ENCODE measurements at regions not wholly inside any gene's neighbourhood (a gene's known extent, or its start where the extent isn't known, plus 50 kb on each side); places are given as distances from the start of the nearest gene placed in this dataset.

DNA sequence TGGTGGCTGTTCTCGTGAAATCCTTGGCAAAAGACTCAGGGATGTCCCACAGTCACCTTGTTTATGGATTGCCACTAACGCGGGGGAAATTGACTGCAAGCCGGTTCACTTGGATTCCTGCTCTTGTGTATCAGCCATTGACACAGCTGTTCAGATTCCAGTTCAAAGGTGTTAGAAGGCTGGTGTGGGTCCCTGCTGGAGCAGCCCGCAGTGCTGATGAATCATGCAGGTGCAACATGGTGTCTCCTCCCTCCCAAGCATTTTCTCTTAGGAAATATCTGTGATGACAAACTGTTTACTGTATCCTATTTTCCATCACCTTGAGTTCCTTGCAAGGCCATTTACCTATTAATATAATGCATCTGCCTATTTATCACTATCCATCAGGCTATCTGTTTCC is 170.1 kb downstream of the GATA3 start:
- intact Hi-C loops (cut with DNase I), result no loop called here
- no peak for DNase-seq (ENCODE audit: low spot score)

GRCh38 chr10:8225187-8225586 is 170.7 kb downstream of the GATA3 start:
- no peak for DNase-seq (ENCODE audit: low spot score)
- intact Hi-C loops (cut with DNase I), result no loop called here

GRCh38 chr10:8227246-8227645 is 172.8 kb downstream of the GATA3 start:
- intact Hi-C loops (cut with DNase I), result no loop called here
- DNase-seq (ENCODE audit: low spot score), result no peak

- DNase-seq (ENCODE audit: low spot score), result no peak
- intact Hi-C loops (cut with DNase I), result no loop called here
These were observed 174.7 kb downstream of the GATA3 start for GRCh38 chr10:8229153-8229552.

- intact Hi-C loops (cut with DNase I), result no loop called here
- no peak for DNase-seq (ENCODE audit: low spot score)
These were observed 176.4 kb downstream of the GATA3 start for GRCh38 chr10:8230902-8231301.

- intact Hi-C loops (cut with DNase I), result no loop called here
- DNase-seq (ENCODE audit: low spot score), result no peak
These were observed 178.6 kb downstream of the GATA3 start for GRCh38 chr10:8233049-8233448.

DNA sequence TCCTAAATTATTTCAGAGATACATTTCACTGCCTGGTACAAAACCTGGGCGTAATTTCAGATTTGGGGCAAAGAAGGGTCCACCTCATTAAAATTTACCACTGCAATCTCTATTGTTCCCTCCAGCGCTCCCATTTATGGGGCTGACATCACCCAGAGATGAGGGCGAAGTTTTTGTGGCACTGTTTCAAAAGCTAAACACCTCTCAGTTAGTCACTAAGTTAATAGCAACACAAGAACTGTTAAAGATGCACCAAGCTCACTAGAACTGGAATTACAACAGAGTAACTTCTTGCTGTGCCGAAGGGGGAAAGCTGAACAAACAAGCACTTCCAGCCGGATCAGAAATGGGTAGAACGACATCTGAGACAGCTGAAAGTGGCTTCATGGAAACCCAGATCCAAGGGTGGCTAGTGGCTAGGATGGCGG is 179.4 kb downstream of the GATA3 start:
- DNase-seq (ENCODE audit: low spot score), result no peak
- intact Hi-C loops (cut with DNase I), result no loop called here

- no peak for DNase-seq (ENCODE audit: low spot score)
- intact Hi-C loops (cut with DNase I), result no loop called here
These were observed 181.0 kb downstream of the GATA3 start for GRCh38 chr10:8235253-8236027.

DNA sequence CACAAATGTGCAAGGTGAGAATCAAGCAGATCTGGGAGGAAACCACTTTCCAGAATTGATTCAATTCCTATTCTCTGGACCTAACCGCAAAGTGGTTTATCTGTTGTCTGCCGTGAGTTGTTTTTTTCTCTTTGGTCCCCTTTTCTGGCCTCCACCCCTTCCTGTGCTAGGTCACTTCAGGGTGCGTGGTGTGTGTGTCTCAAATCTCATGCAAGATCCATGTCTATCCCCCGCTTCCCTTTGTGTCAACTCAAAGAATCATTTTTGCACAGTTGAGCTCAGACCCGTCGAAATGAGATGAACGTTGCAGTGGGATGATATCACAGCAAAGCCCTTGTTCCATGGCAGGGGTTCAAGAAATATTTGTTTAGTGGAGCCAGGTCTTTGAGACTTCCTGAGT is 184.5 kb downstream of the GATA3 start:
- intact Hi-C loops (cut with DNase I), result no loop called here
- no peak for DNase-seq (ENCODE audit: low spot score)

DNA sequence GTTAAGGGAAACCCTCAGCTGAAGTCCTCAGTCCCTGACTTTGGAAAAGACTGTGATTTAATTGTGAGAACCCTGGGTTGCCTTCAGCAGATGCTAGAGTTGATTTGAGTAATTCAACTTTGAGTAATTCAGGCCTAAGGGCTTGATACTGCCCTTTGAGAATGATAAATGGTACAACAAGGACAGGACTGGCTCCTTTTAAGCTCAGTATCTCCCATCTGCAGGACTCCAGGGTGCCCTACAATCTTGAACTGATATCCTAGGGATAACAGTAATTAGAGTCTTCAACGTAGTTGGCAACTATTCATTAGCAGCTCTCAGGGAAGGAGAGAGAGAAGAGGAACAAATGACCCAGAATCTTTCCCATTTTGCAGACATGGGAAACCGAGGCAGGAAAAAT is 186.4 kb downstream of the GATA3 start:
- intact Hi-C loops (cut with DNase I), result no loop called here
- no peak for DNase-seq (ENCODE audit: low spot score)

DNA sequence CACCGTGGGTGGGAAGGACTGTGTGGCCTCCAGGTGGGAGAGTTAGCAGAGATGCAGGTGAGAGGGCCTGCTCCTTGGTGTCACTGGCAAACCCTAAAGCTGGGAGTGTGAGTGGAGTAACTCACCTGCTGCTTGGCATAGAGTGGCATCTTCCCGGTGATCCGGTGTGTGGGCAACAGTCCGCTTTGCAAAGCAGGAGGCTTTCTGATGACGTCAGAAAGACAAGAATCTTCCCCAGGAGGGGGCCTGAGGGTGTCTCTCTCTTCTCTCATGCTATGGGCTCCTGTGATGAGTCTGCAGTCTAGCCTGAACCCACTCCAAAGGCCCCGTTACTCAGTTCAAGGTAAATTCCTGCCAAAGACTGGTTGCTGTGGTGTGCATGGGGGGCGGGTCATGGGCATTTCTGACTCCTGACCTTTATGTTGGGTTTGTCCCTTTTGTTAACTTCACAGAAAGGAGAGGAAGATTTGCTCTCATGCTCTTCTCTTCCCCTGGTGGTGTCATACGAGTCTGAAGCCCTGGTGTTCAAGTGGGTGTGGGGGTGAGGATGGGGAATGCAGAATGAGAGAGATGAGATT is 187.9 kb downstream of the GATA3 start:
- intact Hi-C loops (cut with DNase I), result no loop called here
- no peak for DNase-seq (ENCODE audit: low spot score)

GRCh38 chr10:8245131-8245813 is 190.8 kb downstream of the GATA3 start:
- DNase-seq (ENCODE audit: low spot score), result no peak

GRCh38 chr10:8245814-8246142 is 191.3 kb downstream of the GATA3 start:
- intact Hi-C loops (cut with DNase I), result no loop called here
- DNase-seq (ENCODE audit: low spot score), result no peak

More at GRCh38 chr10:8245131-8245813, 190.8 kb downstream of the GATA3 start:
- intact Hi-C loops (cut with DNase I), result no loop called here

DNA sequence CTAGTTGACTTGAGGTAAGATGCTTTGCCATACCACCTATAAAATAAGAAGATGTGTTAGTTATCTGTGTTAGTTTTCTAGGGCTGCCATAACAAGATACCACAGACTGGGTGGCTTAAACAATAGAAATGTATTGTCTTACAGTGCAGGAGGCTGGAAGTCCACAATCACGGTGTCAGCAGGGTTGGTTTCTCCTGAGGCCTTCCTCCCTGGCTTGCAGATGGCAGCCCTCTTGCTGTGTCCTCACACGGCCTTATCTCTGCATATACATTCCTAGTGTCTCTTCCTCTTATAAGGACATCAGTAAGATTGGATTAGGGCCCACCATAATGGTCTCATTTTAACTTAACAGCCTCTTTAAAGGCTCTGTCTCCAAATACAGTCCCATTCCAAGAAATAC is 192.1 kb downstream of the GATA3 start:
- intact Hi-C loops (cut with DNase I), result no loop called here
- DNase-seq (ENCODE audit: low spot score), result no peak

- intact Hi-C loops (cut with DNase I), result no loop called here
- DNase-seq (ENCODE audit: low spot score), result no peak
These were observed 192.7 kb downstream of the GATA3 start for GRCh38 chr10:8247191-8247590.

GRCh38 chr10:8248868-8249267 is 194.4 kb downstream of the GATA3 start:
- DNase-seq (ENCODE audit: low spot score), result no peak
- intact Hi-C loops (cut with DNase I), result no loop called here

- intact Hi-C loops (cut with DNase I), result no loop called here
- DNase-seq (ENCODE audit: low spot score), result no peak
These were observed 199.9 kb downstream of the GATA3 start for GRCh38 chr10:8254350-8254749.

- DNase-seq (ENCODE audit: low spot score), result no peak
- intact Hi-C loops (cut with DNase I), result no loop called here
These were observed 200.8 kb downstream of the GATA3 start for GRCh38 chr10:8255301-8255700.

DNA sequence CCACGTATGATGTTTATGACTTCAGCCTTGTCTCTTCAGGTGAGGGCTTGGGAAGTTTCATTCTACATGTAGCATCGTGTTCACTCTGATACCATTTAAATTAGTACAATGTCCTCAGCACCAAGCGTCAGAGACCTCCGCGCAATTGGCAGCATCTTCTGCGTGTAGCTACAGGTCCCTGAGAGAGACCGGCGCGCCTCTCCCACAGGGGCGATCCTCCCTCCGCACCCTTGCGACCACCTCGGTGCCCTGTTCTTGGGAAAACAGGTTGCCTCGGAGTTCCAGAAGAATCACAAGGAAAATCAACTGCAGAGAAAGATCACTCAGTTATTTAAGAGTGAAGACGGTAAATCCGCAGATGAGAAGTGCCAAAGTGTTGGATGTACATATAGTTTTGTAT is 206.2 kb downstream of the GATA3 start:
- DNase-seq (ENCODE audit: low spot score), result no peak
- intact Hi-C loops (cut with DNase I), result no loop called here

DNA sequence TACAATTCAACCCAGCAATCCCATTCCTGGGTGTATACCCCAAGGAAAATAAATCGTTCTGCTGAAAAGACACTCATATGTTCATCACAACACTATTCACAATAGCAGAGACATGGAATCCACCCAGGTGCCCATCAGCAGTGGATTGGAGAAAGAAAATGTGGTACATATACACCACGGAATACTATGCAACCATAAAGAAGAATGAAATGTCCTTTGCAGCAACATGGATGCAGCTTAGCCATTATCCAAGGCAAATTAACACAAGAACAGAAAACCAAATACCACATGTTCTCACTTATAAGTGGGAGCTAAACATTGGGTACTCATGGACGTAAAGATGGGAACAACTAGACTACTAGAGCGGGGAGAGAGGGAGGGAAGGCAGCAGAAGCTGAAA is 207.8 kb downstream of the GATA3 start:
- intact Hi-C loops (cut with DNase I), result no loop called here
- DNase-seq (ENCODE audit: low spot score), result no peak

- DNase-seq (ENCODE audit: low spot score), result no peak
- intact Hi-C loops (cut with DNase I), result no loop called here
These were observed 215.5 kb downstream of the GATA3 start for GRCh38 chr10:8269976-8270375.

All from cardiac septum (tissue), 1 donor.